ENCODE measurements at regions not wholly inside any gene's neighbourhood (a gene's known extent, or its start where the extent isn't known, plus 50 kb on each side); places are given as distances from the start of the nearest gene placed in this dataset.

DNA sequence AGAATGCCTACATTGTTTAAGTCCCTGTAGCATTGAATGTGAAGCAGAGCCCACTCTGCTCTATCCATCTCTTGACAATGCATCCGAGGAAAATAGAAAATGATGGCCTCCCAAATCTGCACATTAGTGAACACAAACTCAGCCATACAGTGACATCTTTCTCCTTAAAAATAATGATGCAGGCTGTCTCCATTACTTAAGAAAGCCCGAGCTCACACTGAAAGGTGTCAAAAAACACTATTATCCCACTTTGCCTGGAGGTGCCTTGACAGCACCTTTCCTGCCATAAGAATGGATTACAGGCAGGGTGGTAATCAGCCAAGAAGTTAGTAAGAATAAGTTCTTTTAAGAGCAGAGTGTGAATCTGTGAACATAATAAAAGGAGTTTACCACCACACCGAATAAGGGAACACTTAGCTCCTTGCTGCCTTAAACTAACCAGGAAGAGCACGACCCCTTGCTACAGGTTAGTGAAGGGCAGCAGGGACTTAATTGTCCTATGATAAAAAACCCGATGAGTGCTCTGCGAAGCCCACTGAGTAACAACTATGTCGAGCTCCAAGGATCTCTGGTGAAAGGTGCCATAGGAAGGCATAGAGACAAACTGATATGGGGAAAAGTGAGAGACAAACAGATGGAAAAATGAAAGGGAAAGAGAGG lies 123.2 kb upstream of the TUSC7 start:
- Histone ChIP-seq H3K27me3 (ENCODE audit: insufficient read depth, low read depth) (no peaks in the 10 kb centered on the region), H2AFZ (ENCODE audit: low read depth) (no peak overlapping the region), H3K4me3 (IDR thresholded peaks at IDR 0.05; ENCODE audit: insufficient read depth, low read depth, low read length) (no peak overlapping the region), H4K20me1 (ENCODE audit: insufficient read depth) (no peaks in the 10 kb centered on the region), H3K9ac (no peak overlapping the region), H3K36me3 (ENCODE audit: insufficient read depth) (no peaks in the 10 kb centered on the region), H3K79me2 (ENCODE audit: insufficient read depth, low read depth) (no peaks in the 10 kb centered on the region), H3K4me2 (no peak overlapping the region), H3K4me1 (ENCODE audit: low read depth, poor library complexity, severe bottlenecking) (no peaks in the 10 kb centered on the region), H3K27ac (no peak overlapping the region)
- TF ChIP-seq, protein P1, sequence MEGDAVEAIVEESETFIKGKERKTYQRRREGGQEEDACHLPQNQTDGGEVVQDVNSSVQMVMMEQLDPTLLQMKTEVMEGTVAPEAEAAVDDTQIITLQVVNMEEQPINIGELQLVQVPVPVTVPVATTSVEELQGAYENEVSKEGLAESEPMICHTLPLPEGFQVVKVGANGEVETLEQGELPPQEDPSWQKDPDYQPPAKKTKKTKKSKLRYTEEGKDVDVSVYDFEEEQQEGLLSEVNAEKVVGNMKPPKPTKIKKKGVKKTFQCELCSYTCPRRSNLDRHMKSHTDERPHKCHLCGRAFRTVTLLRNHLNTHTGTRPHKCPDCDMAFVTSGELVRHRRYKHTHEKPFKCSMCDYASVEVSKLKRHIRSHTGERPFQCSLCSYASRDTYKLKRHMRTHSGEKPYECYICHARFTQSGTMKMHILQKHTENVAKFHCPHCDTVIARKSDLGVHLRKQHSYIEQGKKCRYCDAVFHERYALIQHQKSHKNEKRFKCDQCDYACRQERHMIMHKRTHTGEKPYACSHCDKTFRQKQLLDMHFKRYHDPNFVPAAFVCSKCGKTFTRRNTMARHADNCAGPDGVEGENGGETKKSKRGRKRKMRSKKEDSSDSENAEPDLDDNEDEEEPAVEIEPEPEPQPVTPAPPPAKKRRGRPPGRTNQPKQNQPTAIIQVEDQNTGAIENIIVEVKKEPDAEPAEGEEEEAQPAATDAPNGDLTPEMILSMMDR (conservative IDR thresholded peaks at IDR 0.05; ENCODE audit: low read depth, low read length), result no peak

- Histone ChIP-seq H4K20me1 (ENCODE audit: insufficient read depth) (no peaks in the 10 kb centered on the region), H3K27ac (no peak overlapping the region), H3K27me3 (ENCODE audit: insufficient read depth, low read depth) (no peaks in the 10 kb centered on the region), H3K79me2 (ENCODE audit: insufficient read depth, low read depth) (no peaks in the 10 kb centered on the region), H3K4me3 (IDR thresholded peaks at IDR 0.05; ENCODE audit: insufficient read depth, low read depth, low read length) (no peak overlapping the region), H3K9ac (no peak overlapping the region), H3K4me2 (no peak overlapping the region), H2AFZ (ENCODE audit: low read depth) (no peak overlapping the region), H3K4me1 (ENCODE audit: low read depth, poor library complexity, severe bottlenecking) (no peaks in the 10 kb centered on the region), H3K36me3 (ENCODE audit: insufficient read depth) (no peaks in the 10 kb centered on the region)
- TF ChIP-seq, protein P1 (conservative IDR thresholded peaks at IDR 0.05; ENCODE audit: low read depth, low read length), result no peak
Observed at GRCh38 chr3:116591236-116591635, 118.3 kb upstream of the TUSC7 start.

DNA sequence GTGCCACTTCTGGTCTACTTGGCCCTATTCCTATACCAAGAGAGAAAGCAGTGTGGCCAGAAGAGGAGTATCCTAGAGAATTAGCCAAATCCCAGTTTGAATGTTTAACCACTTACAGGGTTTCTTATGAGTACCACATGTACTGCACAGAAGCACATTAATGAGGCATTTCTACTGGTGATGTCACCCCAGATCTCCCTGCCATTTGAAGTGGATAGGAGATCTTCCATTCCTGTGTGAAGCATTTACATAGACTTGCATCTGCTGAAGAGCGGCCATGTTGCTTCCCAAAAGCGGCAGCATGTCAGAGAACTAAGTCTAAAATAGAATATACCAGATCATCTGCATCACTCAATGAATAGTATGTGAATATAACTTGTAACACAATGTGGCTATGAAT lies 108.4 kb upstream of the TUSC7 start:
- no peak overlapping the region for H3K4me3 ChIP-seq (IDR thresholded peaks at IDR 0.05; ENCODE audit: insufficient read depth, low read depth, low read length)
- H3K27me3 ChIP-seq (ENCODE audit: insufficient read depth, low read depth), result no peaks in the 10 kb centered on the region
- TF ChIP-seq, protein P1 (conservative IDR thresholded peaks at IDR 0.05; ENCODE audit: low read depth, low read length), result no peak
- no peak overlapping the region for H3K9ac ChIP-seq
- no peaks in the 10 kb centered on the region for H3K4me1 ChIP-seq (ENCODE audit: low read depth, poor library complexity, severe bottlenecking)
- H4K20me1 ChIP-seq (ENCODE audit: insufficient read depth), result no peaks in the 10 kb centered on the region
- H3K4me2 ChIP-seq, result no peak overlapping the region
- no peak overlapping the region for H3K27ac ChIP-seq
- no peaks in the 10 kb centered on the region for H3K36me3 ChIP-seq (ENCODE audit: insufficient read depth)
- no peak overlapping the region for H2AFZ ChIP-seq (ENCODE audit: low read depth)
- no peaks in the 10 kb centered on the region for H3K79me2 ChIP-seq (ENCODE audit: insufficient read depth, low read depth)

DNA sequence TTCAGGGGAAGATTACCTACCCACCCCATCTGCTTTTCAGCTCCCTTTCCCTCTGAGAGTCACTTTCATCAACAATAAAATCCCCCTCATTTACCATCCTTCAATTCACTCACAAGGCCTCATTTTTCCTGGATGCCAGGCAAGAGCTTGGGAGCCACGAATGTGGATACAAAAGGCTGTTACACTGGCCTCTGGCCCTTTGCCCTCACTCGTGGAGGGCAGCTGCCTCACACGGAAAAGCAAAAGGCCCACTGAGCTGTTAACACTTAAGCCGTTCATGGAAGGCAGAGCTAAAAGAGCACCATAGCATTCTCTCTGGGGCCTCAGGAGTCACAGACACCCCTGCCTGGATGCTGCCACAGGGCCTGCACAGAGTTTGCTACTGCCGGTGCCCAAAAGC lies 102.4 kb upstream of the TUSC7 start:
- no peaks in the 10 kb centered on the region for H3K4me1 ChIP-seq (ENCODE audit: low read depth, poor library complexity, severe bottlenecking)
- H3K4me2 ChIP-seq, result no peak overlapping the region
- H3K9ac ChIP-seq, result no peak overlapping the region
- no peak overlapping the region for H3K4me3 ChIP-seq (IDR thresholded peaks at IDR 0.05; ENCODE audit: insufficient read depth, low read depth, low read length)
- H3K27me3 ChIP-seq (ENCODE audit: insufficient read depth, low read depth), result no peaks in the 10 kb centered on the region
- H2AFZ ChIP-seq (ENCODE audit: low read depth), result no peak overlapping the region
- no peaks in the 10 kb centered on the region for H4K20me1 ChIP-seq (ENCODE audit: insufficient read depth)
- no peaks in the 10 kb centered on the region for H3K36me3 ChIP-seq (ENCODE audit: insufficient read depth)
- no peaks in the 10 kb centered on the region for H3K79me2 ChIP-seq (ENCODE audit: insufficient read depth, low read depth)
- no peak overlapping the region for H3K27ac ChIP-seq
- TF ChIP-seq, protein P1 (conservative IDR thresholded peaks at IDR 0.05; ENCODE audit: low read depth, low read length), result no peak
